Panc1 (cell line): ENCODE measurements at regions not wholly inside any gene's neighbourhood (a gene's known extent, or its start where the extent isn't known, plus 50 kb on each side); places are given as distances from the start of the nearest gene placed in this dataset.

Source experiments
- ATAC-seq: fragments of 200-7000 bp; cut with Tn5 transposase; 2 replicates; pipeline ENCODE4 v1.9.1; 2020; ENCODE audit warnings: mild to moderate bottlenecking, moderate library complexity
- BruUV-seq: library from RNA; stranded (reverse); fragments of 400-500 nt; replicated peaks from 2 replicates; lab custom pipeline; 2021; lab: Mats Ljungman, UMichigan
- CTCF ChIA-PET: fragments of 300-600 bp; sonication (Branson Sonifier 250); formaldehyde crosslinking; loops from one replicate; lab custom pipeline; 2022; ENCODE audit warnings: antibody characterized with exemption; lab: Charles Lee
- POLR2A ChIA-PET: fragments of 300-600 bp; sonication (Branson Sonifier 250); formaldehyde crosslinking; loops from one replicate; lab custom pipeline; 2022; ENCODE audit warnings: antibody characterized with exemption; lab: Charles Lee
- DNase-seq: peaks from one replicate; pipeline ENCODE4 v3.0.0-alpha.2; 2010; ENCODE audit warnings: low read depth, low spot score
- H3K27ac ChIP-seq: 2 replicates; pipeline ENCODE4 v1.5.1; 2011; ENCODE audit warnings: mild to moderate bottlenecking, low read length, inconsistent platforms
- H3K27me3 ChIP-seq: fragments of 200-500 bp; sonication (Bioruptor generic); 2 replicates; pipeline ENCODE4 v1.6.0; 2014; ENCODE audit warnings: low read length, inconsistent platforms; ENCODE audit not compliant: control insufficient read depth, insufficient read depth
- H3K36me3 ChIP-seq: fragments of 200-500 bp; sonication (Bioruptor generic); 2 replicates; pipeline ENCODE4 v1.5.1; 2014; ENCODE audit warnings: inconsistent platforms, mild to moderate bottlenecking, low read length, moderate library complexity; ENCODE audit not compliant: control insufficient read depth, insufficient read depth
- H3K4me1 ChIP-seq: 2 replicates; pipeline ENCODE4 v1.5.1; 2011; ENCODE audit warnings: inconsistent platforms, mild to moderate bottlenecking, low read length, moderate library complexity; ENCODE audit not compliant: control insufficient read depth, insufficient read depth
- H3K4me3 ChIP-seq, 2 experiments: 2 replicates each; pipeline ENCODE4 v1.5.1; 2011 to 2012; ENCODE audit warnings: low read depth in 2 of 2, low read length in 2 of 2, mild to moderate bottlenecking in 2 of 2, inconsistent platforms in 1 of 2, moderate library complexity in 1 of 2
- H3K9me3 ChIP-seq: fragments of 200-500 bp; sonication (Bioruptor generic); 2 replicates; pipeline ENCODE4 v1.5.1; 2014; ENCODE audit warnings: low read depth, mild to moderate bottlenecking, inconsistent platforms, low read length, moderate library complexity; ENCODE audit not compliant: control insufficient read depth, insufficient read depth
- CTCF ChIP-seq: fragments of 450-650 bp; IDR thresholded peaks from 2 replicates; pipeline ENCODE4 v1.5.1; 2017; ENCODE audit warnings: mild to moderate bottlenecking
- POLR2AphosphoS5 ChIP-seq: IDR thresholded peaks from 2 replicates; pipeline ENCODE4 v1.6.1; 2012; ENCODE audit warnings: mild to moderate bottlenecking, low read depth, low read length, moderate library complexity
- REST ChIP-seq, 2 experiments: IDR thresholded peaks; 2 replicates each; pipeline ENCODE4 v1.6.1; 2011 to 2012; ENCODE audit warnings: low read depth in 2 of 2, control low read depth in 1 of 2, low read length in 1 of 2, mild to moderate bottlenecking in 1 of 2, moderate library complexity in 1 of 2; ENCODE audit not compliant: insufficient read depth in 1 of 2
- SIN3A ChIP-seq: IDR thresholded peaks from 2 replicates; pipeline ENCODE4 v1.6.1; 2012; ENCODE audit warnings: low read depth, mild to moderate bottlenecking, low read length, moderate library complexity, borderline replicate concordance; ENCODE audit not compliant: insufficient read depth
- TCF7L2 ChIP-seq: IDR thresholded peaks from 2 replicates; pipeline ENCODE4 v1.6.1; 2011; ENCODE audit warnings: mild to moderate bottlenecking, low read depth, low read length, inconsistent platforms
- in situ Hi-C: cut with HindIII; loops from 2 replicates; pipeline ENCODE4 v1.10.0; 2016; ENCODE audit warnings: low sequenced_read_pairs, low pct_unique_long_range_greater_than_20kb
- intact Hi-C: fragments of 100-400 bp; cut with micrococcal nuclease; formaldehyde crosslinking; loops from one replicate; pipeline ENCODE4 v1.10.0; 2022; ENCODE audit not compliant: unreplicated experiment

- intact Hi-C loops = no loop called here
- H3K27me3 ChIP-seq = no peaks in the 10 kb centered on the region
These were observed 400.5 kb downstream of the TFEC start for GRCh38 chr7:115630049-115630448.

GRCh38 chr7:115618676-115619075 lies 411.9 kb downstream of the TFEC start:
- ATAC-seq (no peak), DNase-seq (no peak)
- Histone ChIP-seq H3K4me1 (no peaks in the 10 kb centered on the region), H3K9me3 (no peaks in the 10 kb centered on the region), H3K4me3 (no peak overlapping the region), H3K27me3 (no peaks in the 10 kb centered on the region), H3K36me3 (no peaks in the 10 kb centered on the region), H3K27ac (no peak overlapping the region)
- no peak for TF ChIP-seq REST (IDR thresholded peaks at IDR 0.05; ENCODE audit: insufficient read depth in 1 of 2, low read depth in 2 of 2, low read length in 1 of 2)
- no peak for TF ChIP-seq TCF7L2
- no peak for TF ChIP-seq POLR2AphosphoS5
- TF ChIP-seq CTCF = no peak
- no peak for TF ChIP-seq SIN3A
- ChIA-PET CTCF (no interaction called here), POLR2A (no interaction called here)
- intact Hi-C loops = no loop called here
- in situ Hi-C loops = no loop called here
- BruUV-seq = no TSS peak

More at GRCh38 chr7:115630049-115630448, 400.5 kb downstream of the TFEC start:
- no TSS peak for BruUV-seq
- H3K36me3 ChIP-seq = no peaks in the 10 kb centered on the region; the same call in 1 of the 2 replicates
- TF ChIP-seq REST (IDR thresholded peaks at IDR 0.05; ENCODE audit: insufficient read depth in 1 of 2, low read depth in 2 of 2, low read length in 1 of 2) = no peak
- TF ChIP-seq CTCF = no peak
- no peak for TF ChIP-seq SIN3A
- no peak overlapping the region for H3K4me3 ChIP-seq
- ATAC-seq = no peak
- H3K9me3 ChIP-seq = no peaks in the 10 kb centered on the region
- no peak overlapping the region for H3K27ac ChIP-seq
- in situ Hi-C loops = no loop called here
- POLR2A ChIA-PET = no interaction called here
- no peak for DNase-seq
- CTCF ChIA-PET = no interaction called here
- no peaks in the 10 kb centered on the region for H3K4me1 ChIP-seq
